ENCODE measurements at regions not wholly inside any gene's neighbourhood (a gene's known extent, or its start where the extent isn't known, plus 50 kb on each side); places are given as distances from the start of the nearest gene placed in this dataset.

- no peak for DNase-seq (ENCODE audit: low read depth, low spot score)
- ChIA-PET CTCF (no interaction called here), POLR2A (no interaction called here)
Measured at GRCh38 chrX:4451591-4451990, 738.1 kb upstream of the PRKX start.

GRCh38 chrX:4450177-4450576 lies 736.7 kb upstream of the PRKX start:
- ChIA-PET POLR2A (no interaction called here), CTCF (no interaction called here)
- TF ChIP-seq CTCF (IDR thresholded peaks at IDR 0.05; ENCODE audit: insufficient read depth, low read length, missing control alignments) = no peak
- no peak overlapping the region for H3K4me3 ChIP-seq (ENCODE audit: low read depth, low read length)
- no peak for DNase-seq (ENCODE audit: low read depth, low spot score)

More at GRCh38 chrX:4451591-4451990, 738.1 kb upstream of the PRKX start:
- no peak for TF ChIP-seq CTCF (IDR thresholded peaks at IDR 0.05; ENCODE audit: insufficient read depth, low read length, missing control alignments)
- H3K4me3 ChIP-seq (ENCODE audit: low read depth, low read length) = no peak overlapping the region

- H3K4me3 ChIP-seq (ENCODE audit: low read depth, low read length) = no peak overlapping the region
- CTCF ChIA-PET = no interaction called here
- DNase-seq (ENCODE audit: low read depth, low spot score) = no peak
- no peak for TF ChIP-seq CTCF (IDR thresholded peaks at IDR 0.05; ENCODE audit: insufficient read depth, low read length, missing control alignments)
- POLR2A ChIA-PET = no interaction called here
Measured at GRCh38 chrX:4435905-4436304, 722.5 kb upstream of the PRKX start.

GRCh38 chrX:4397471-4397870 lies 684.0 kb upstream of the PRKX start:
- CTCF ChIA-PET = no interaction called here
- DNase-seq (ENCODE audit: low read depth, low spot score) = no peak
- H3K4me3 ChIP-seq (ENCODE audit: low read depth, low read length) = no peak overlapping the region
- no peak for TF ChIP-seq CTCF (IDR thresholded peaks at IDR 0.05; ENCODE audit: insufficient read depth, low read length, missing control alignments)
- POLR2A ChIA-PET = no interaction called here

GRCh38 chrX:4382273-4382672 lies 668.8 kb upstream of the PRKX start:
- no peak for TF ChIP-seq CTCF (IDR thresholded peaks at IDR 0.05; ENCODE audit: insufficient read depth, low read length, missing control alignments)
- ChIA-PET CTCF (no interaction called here), POLR2A (no interaction called here)
- no peak overlapping the region for H3K4me3 ChIP-seq (ENCODE audit: low read depth, low read length)
- no peak for DNase-seq (ENCODE audit: low read depth, low spot score)

- POLR2A ChIA-PET = no interaction called here
Measured at GRCh38 chrX:4380710-4381109, 667.3 kb upstream of the PRKX start.

More at GRCh38 chrX:4380710-4381109, 667.3 kb upstream of the PRKX start:
- DNase-seq (ENCODE audit: low read depth, low spot score) = no peak
- H3K4me3 ChIP-seq (ENCODE audit: low read depth, low read length) = no peak overlapping the region
- CTCF ChIA-PET = no interaction called here
- no peak for TF ChIP-seq CTCF (IDR thresholded peaks at IDR 0.05; ENCODE audit: insufficient read depth, low read length, missing control alignments)

All from AG04449 (cell line).